Uterus (tissue), 2 donors: ENCODE measurements at regions not wholly inside any gene's neighbourhood (a gene's known extent, or its start where the extent isn't known, plus 50 kb on each side); places are given as distances from the start of the nearest gene placed in this dataset.

Source experiments
- POLR2A ChIP-seq, 2 donors: fragments of 450-650 bp; IDR thresholded peaks; one replicate each; pipeline ENCODE4 v1.6.1; 2016; ENCODE audit warnings: antibody characterized with exemption in 2 of 2, mild to moderate bottlenecking in 1 of 2, moderate library complexity in 1 of 2
- TF ChIP-seq, protein P1 (sequence below), 4 experiments: fragments of 200-600 bp in 2 of 4; fragments of 450-650 bp in 2 of 4; sonication (generic) in 2 of 4; IDR thresholded peaks; one replicate each; pipeline ENCODE4 v1.5.1; 2016 to 2019; ENCODE audit warnings: antibody characterized with exemption in 4 of 4, mild to moderate bottlenecking in 2 of 4, moderate library complexity in 1 of 4

DNA sequence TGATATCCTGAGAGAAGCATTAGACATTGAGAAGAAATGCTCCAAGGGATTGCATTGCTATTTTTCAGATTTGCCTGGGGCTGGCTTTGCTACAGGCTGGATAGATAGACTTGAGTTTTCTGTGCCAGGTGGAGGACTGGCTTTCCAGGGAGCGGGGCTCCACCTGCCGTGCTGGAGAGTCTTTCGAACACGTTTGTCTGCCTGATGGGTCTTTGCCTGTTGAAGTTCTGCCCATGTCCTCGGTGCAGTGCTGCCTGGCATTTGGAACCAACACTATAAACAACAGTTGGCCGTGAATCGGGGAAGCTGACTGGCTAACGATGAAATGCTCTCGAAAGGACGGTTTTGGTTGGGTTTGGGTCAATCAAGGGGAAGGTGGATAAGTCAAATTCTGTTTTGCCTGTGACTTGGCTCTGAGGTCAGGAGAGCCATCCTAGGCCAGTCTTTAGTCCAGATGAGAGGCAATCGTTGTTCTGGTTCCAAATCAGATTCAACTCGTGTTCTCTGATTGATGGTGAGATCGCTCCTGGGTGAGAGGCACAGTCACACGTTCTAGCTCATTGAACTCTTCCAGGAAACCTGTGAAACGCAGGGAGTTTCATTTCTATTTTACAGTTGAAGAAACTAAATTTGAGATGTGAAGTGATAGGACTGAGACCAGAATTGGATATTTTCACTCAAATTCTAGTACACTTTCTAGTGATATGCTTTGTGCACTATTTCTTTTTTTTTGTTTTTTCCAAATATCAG is 599.0 kb downstream of the TYW1 start:
- TF ChIP-seq, protein P1, sequence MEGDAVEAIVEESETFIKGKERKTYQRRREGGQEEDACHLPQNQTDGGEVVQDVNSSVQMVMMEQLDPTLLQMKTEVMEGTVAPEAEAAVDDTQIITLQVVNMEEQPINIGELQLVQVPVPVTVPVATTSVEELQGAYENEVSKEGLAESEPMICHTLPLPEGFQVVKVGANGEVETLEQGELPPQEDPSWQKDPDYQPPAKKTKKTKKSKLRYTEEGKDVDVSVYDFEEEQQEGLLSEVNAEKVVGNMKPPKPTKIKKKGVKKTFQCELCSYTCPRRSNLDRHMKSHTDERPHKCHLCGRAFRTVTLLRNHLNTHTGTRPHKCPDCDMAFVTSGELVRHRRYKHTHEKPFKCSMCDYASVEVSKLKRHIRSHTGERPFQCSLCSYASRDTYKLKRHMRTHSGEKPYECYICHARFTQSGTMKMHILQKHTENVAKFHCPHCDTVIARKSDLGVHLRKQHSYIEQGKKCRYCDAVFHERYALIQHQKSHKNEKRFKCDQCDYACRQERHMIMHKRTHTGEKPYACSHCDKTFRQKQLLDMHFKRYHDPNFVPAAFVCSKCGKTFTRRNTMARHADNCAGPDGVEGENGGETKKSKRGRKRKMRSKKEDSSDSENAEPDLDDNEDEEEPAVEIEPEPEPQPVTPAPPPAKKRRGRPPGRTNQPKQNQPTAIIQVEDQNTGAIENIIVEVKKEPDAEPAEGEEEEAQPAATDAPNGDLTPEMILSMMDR (IDR thresholded peaks at IDR 0.05), result no peak
- no peak for TF ChIP-seq POLR2A (IDR thresholded peaks at IDR 0.05)
